Fibroblast of lung (primary cell): ENCODE measurements at regions not wholly inside any gene's neighbourhood (a gene's known extent, or its start where the extent isn't known, plus 50 kb on each side); places are given as distances from the start of the nearest gene placed in this dataset.

Experiments used
- DNase-seq, 2 donors: peaks; one replicate each; pipeline versions ENCODE4 v3.0.0 to v3.0.0-alpha.2; 2010; ENCODE audit warnings: low read depth in 2 of 2
- H2AFZ ChIP-seq: 2 replicates; pipeline ENCODE4 v1.5.1; 2012; ENCODE audit warnings: low read length, control low read depth, inconsistent platforms
- H3K27ac ChIP-seq: 2 replicates; pipeline ENCODE4 v1.5.1; 2011; ENCODE audit warnings: low read length, control low read depth; ENCODE audit not compliant: insufficient read depth
- H3K27me3 ChIP-seq: 2 replicates; pipeline ENCODE4 v1.5.1; 2011; ENCODE audit warnings: mild to moderate bottlenecking, low read length; ENCODE audit not compliant: control insufficient read depth, insufficient read depth
- H3K36me3 ChIP-seq: 2 replicates; pipeline ENCODE4 v1.5.1; 2011; ENCODE audit warnings: low read length; ENCODE audit not compliant: control insufficient read depth, insufficient read depth
- H3K4me1 ChIP-seq: 2 replicates; pipeline ENCODE4 v1.5.1; 2011; ENCODE audit warnings: low read length; ENCODE audit not compliant: control insufficient read depth, insufficient read depth; ENCODE audit errors: extremely low read depth
- H3K4me2 ChIP-seq: 2 replicates; pipeline ENCODE4 v1.5.1; 2011; ENCODE audit warnings: low read length, control low read depth; ENCODE audit not compliant: insufficient read depth; ENCODE audit errors: extremely low read depth
- H3K4me3 ChIP-seq, 4 experiments: fragments of 200-600 bp in 1 of 4; sonication (generic) in 1 of 4; replicated peaks in 1 of 4; 2 replicates each; pipeline ENCODE4 v1.5.1; 2011 to 2016; ENCODE audit warnings: low read length in 4 of 4, low read depth in 3 of 4, mild to moderate bottlenecking in 3 of 4, control low read depth in 2 of 4, inconsistent platforms in 1 of 4, mixed read lengths in 1 of 4; ENCODE audit not compliant: insufficient read depth in 1 of 4; ENCODE audit errors: control extremely low read depth in 1 of 4
- H3K79me2 ChIP-seq: 2 replicates; pipeline ENCODE4 v1.5.1; 2012; ENCODE audit warnings: mild to moderate bottlenecking, low read length, inconsistent platforms; ENCODE audit not compliant: control insufficient read depth, insufficient read depth
- H3K9ac ChIP-seq: 2 replicates; pipeline ENCODE4 v1.5.1; 2011; ENCODE audit warnings: mild to moderate bottlenecking, low read length, control low read depth; ENCODE audit not compliant: insufficient read depth
- H3K9me3 ChIP-seq: 2 replicates; pipeline ENCODE4 v1.5.1; 2012; ENCODE audit warnings: low read depth, low read length; ENCODE audit not compliant: control insufficient read depth, insufficient read depth
- H4K20me1 ChIP-seq: 2 replicates; pipeline ENCODE4 v1.5.1; 2011; ENCODE audit warnings: low read length; ENCODE audit not compliant: control insufficient read depth, insufficient read depth; ENCODE audit errors: extremely low read depth
- CTCF ChIP-seq, 2 donors: IDR thresholded peaks in 1 of 2; conservative IDR thresholded peaks in 1 of 2; 1 replicate in 1 of 2; 2 replicates in 1 of 2; pipeline ENCODE4 v1.5.1; 2011 to 2012; ENCODE audit warnings: low read length in 2 of 2, control low read depth in 1 of 2, inconsistent platforms in 1 of 2, low read depth in 1 of 2, mild to moderate bottlenecking in 1 of 2
- EZH2 ChIP-seq: IDR thresholded peaks from 2 replicates; pipeline ENCODE4 v1.5.1; 2012; ENCODE audit warnings: low read length, control low read depth, mild to moderate bottlenecking; ENCODE audit errors: missing control alignments

- TF ChIP-seq CTCF (conservative IDR thresholded peaks at IDR 0.05 in 1 of 2, IDR thresholded peaks at IDR 0.05 in 1 of 2; ENCODE audit: low read depth in 1 of 2, low read length in 2 of 2), result no peak
- no peak for TF ChIP-seq EZH2
- no peaks in the 10 kb centered on the region for H3K9me3 ChIP-seq
- H3K9ac ChIP-seq, result no peak overlapping the region
- no peak for DNase-seq
- no peaks in the 10 kb centered on the region for H3K36me3 ChIP-seq
- H3K4me1 ChIP-seq, result no peaks in the 10 kb centered on the region
- no peaks in the 10 kb centered on the region for H4K20me1 ChIP-seq
- H2AFZ ChIP-seq, result no peak overlapping the region
- no peak overlapping the region for H3K4me2 ChIP-seq
- no peak overlapping the region for H3K27ac ChIP-seq
- H3K4me3 ChIP-seq, result no peak overlapping the region
- no peaks in the 10 kb centered on the region for H3K27me3 ChIP-seq
- no peaks in the 10 kb centered on the region for H3K79me2 ChIP-seq
These were observed 50.8 kb upstream of the MBOAT1 start for GRCh38 chr6:20263059-20263458.

- H3K27ac ChIP-seq, result no peak overlapping the region
- DNase-seq, result no peak
- H3K79me2 ChIP-seq, result no peaks in the 10 kb centered on the region
- no peaks in the 10 kb centered on the region for H4K20me1 ChIP-seq
- H2AFZ ChIP-seq, result no peak overlapping the region
- TF ChIP-seq CTCF (conservative IDR thresholded peaks at IDR 0.05 in 1 of 2, IDR thresholded peaks at IDR 0.05 in 1 of 2; ENCODE audit: low read depth in 1 of 2, low read length in 2 of 2), result no peak
- no peak for TF ChIP-seq EZH2
- H3K9ac ChIP-seq, result no peak overlapping the region
- H3K27me3 ChIP-seq, result no peaks in the 10 kb centered on the region
- no peaks in the 10 kb centered on the region for H3K36me3 ChIP-seq
- no peaks in the 10 kb centered on the region for H3K4me1 ChIP-seq
- no peaks in the 10 kb centered on the region for H3K9me3 ChIP-seq
- no peak overlapping the region for H3K4me2 ChIP-seq
- H3K4me3 ChIP-seq, result no peak overlapping the region
These were observed 53.6 kb upstream of the MBOAT1 start for GRCh38 chr6:20265842-20266241.

GRCh38 chr6:20266851-20267608, 54.8 kb upstream of the MBOAT1 start:
- Histone ChIP-seq H3K4me3 (no peak overlapping the region), H3K27me3 (no peaks in the 10 kb centered on the region), H2AFZ (no peak overlapping the region), H3K4me1 (no peaks in the 10 kb centered on the region), H4K20me1 (no peaks in the 10 kb centered on the region), H3K36me3 (no peaks in the 10 kb centered on the region), H3K27ac (no peak overlapping the region), H3K9me3 (no peaks in the 10 kb centered on the region), H3K9ac (no peak overlapping the region), H3K79me2 (no peaks in the 10 kb centered on the region), H3K4me2 (no peak overlapping the region)
- peak in 1 of 2 donors; percentile 9 for DNase-seq
- TF ChIP-seq EZH2, result no peak
- TF ChIP-seq CTCF (conservative IDR thresholded peaks at IDR 0.05 in 1 of 2, IDR thresholded peaks at IDR 0.05 in 1 of 2; ENCODE audit: low read depth in 1 of 2, low read length in 2 of 2), result no peak
